PC-9 (cell line): ENCODE measurements at regions not wholly inside any gene's neighbourhood (a gene's known extent, or its start where the extent isn't known, plus 50 kb on each side); places are given as distances from the start of the nearest gene placed in this dataset.

ENCODE experiments used
- EZH2 ChIP-seq: fragments of 200-600 bp; sonication (generic); IDR thresholded peaks from 2 replicates; pipeline ENCODE4 v1.8.0; 2017; ENCODE audit warnings: antibody characterized with exemption, low read depth
- TF ChIP-seq, protein P1 (sequence below): fragments of 200-600 bp; sonication (generic); conservative IDR thresholded peaks from 2 replicates; pipeline ENCODE4 v1.6.1; 2017; ENCODE audit warnings: mixed run types, antibody characterized with exemption, mild to moderate bottlenecking, moderate library complexity

DNA sequence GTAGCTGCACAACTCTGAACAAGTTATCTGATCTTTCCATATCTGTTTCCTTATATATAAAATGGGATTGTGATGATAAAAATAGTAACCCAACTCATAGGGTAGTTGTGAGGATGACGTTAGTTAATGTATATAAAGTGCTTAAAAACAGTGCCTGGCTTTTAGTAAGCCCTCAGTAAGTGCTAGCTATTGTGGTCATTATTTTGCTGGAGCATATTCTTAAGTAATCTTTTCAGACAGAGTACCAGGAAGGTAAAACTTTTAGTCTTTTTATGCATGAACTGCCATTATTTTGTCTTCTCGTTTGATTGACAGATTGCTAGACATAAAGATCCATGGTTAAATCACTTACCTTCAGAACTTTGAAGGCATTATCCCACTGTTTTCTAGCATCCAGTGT lies 62.5 kb upstream of the SIM2 start:
- TF ChIP-seq, protein P1, sequence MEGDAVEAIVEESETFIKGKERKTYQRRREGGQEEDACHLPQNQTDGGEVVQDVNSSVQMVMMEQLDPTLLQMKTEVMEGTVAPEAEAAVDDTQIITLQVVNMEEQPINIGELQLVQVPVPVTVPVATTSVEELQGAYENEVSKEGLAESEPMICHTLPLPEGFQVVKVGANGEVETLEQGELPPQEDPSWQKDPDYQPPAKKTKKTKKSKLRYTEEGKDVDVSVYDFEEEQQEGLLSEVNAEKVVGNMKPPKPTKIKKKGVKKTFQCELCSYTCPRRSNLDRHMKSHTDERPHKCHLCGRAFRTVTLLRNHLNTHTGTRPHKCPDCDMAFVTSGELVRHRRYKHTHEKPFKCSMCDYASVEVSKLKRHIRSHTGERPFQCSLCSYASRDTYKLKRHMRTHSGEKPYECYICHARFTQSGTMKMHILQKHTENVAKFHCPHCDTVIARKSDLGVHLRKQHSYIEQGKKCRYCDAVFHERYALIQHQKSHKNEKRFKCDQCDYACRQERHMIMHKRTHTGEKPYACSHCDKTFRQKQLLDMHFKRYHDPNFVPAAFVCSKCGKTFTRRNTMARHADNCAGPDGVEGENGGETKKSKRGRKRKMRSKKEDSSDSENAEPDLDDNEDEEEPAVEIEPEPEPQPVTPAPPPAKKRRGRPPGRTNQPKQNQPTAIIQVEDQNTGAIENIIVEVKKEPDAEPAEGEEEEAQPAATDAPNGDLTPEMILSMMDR = no peak
- no peak for TF ChIP-seq EZH2
